HG02884 (cell line): ENCODE measurements at regions not wholly inside any gene's neighbourhood (a gene's known extent, or its start where the extent isn't known, plus 50 kb on each side); places are given as distances from the start of the nearest gene placed in this dataset.
"Not testable (repeated sequence)": the region's sequence is repeated elsewhere in the genome, so short reads cannot be mapped to it uniquely, and the experiment has no call there.

Experiments
- ATAC-seq: cut with Tn5 transposase; IDR thresholded peaks from one replicate; pipeline ENCODE4 v1.9.1; 2021; ENCODE audit warnings: mild to moderate bottlenecking, moderate library complexity; ENCODE audit not compliant: unreplicated experiment

GRCh38 chr15:98085003-98085639 lies 124.6 kb downstream of the ARRDC4 start:
- ATAC-seq, result no peak

- peak; percentile 84 for ATAC-seq
Measured at GRCh38 chr15:98088307-98088945, 127.9 kb downstream of the ARRDC4 start.

- not testable (repeated sequence) for ATAC-seq
Measured at GRCh38 chr15:98089352-98089751, 128.8 kb downstream of the ARRDC4 start.

- ATAC-seq, result not testable (repeated sequence)
Measured at GRCh38 chr15:98097986-98098385, 137.5 kb downstream of the ARRDC4 start.

GRCh38 chr15:98100606-98101005 lies 140.1 kb downstream of the ARRDC4 start:
- not testable (repeated sequence) for ATAC-seq

GRCh38 chr15:98103570-98103969 lies 143.1 kb downstream of the ARRDC4 start:
- ATAC-seq, result no peak

GRCh38 chr15:98104386-98105151 lies 144.1 kb downstream of the ARRDC4 start:
- not testable (repeated sequence) for ATAC-seq

GRCh38 chr15:98106615-98107194 lies 146.2 kb downstream of the ARRDC4 start:
- ATAC-seq, result not testable (repeated sequence)

GRCh38 chr15:98111806-98112205 lies 151.3 kb downstream of the ARRDC4 start:
- ATAC-seq, result no peak

- no peak for ATAC-seq
Measured at GRCh38 chr15:98113327-98113726, 152.8 kb downstream of the ARRDC4 start.

- ATAC-seq, result no peak
Measured at GRCh38 chr15:98120561-98120960, 160.1 kb downstream of the ARRDC4 start.

- no peak for ATAC-seq
Measured at GRCh38 chr15:98121536-98121935, 161.0 kb downstream of the ARRDC4 start.

- ATAC-seq, result no peak
Measured at GRCh38 chr15:98121957-98122356, 161.5 kb downstream of the ARRDC4 start.

GRCh38 chr15:98123297-98123696 lies 162.8 kb downstream of the ARRDC4 start:
- ATAC-seq, result no peak

GRCh38 chr15:98123834-98124233 lies 163.3 kb downstream of the ARRDC4 start:
- no peak for ATAC-seq

GRCh38 chr15:98124581-98124980 lies 164.1 kb downstream of the ARRDC4 start:
- ATAC-seq, result no peak

- no peak for ATAC-seq
Measured at GRCh38 chr15:98126326-98127085, 166.0 kb downstream of the ARRDC4 start.

- no peak for ATAC-seq
Measured at GRCh38 chr15:98127586-98127985, 167.1 kb downstream of the ARRDC4 start.

- no peak for ATAC-seq
Measured at GRCh38 chr15:98131924-98132323, 171.4 kb downstream of the ARRDC4 start.

GRCh38 chr15:98134905-98135304 lies 174.4 kb downstream of the ARRDC4 start:
- ATAC-seq, result no peak

GRCh38 chr15:98138910-98139309 lies 178.4 kb downstream of the ARRDC4 start:
- no peak for ATAC-seq
